ENCODE measurements at regions not wholly inside any gene's neighbourhood (a gene's known extent, or its start where the extent isn't known, plus 50 kb on each side); places are given as distances from the start of the nearest gene placed in this dataset.

- intact Hi-C loops (cut with micrococcal nuclease): no loop called here
- no peak for DNase-seq
- no peak for TF ChIP-seq CTCF (IDR thresholded peaks at IDR 0.05; ENCODE audit: borderline replicate concordance)
- no peak overlapping the region for H3K4me3 ChIP-seq
- no peaks in the 10 kb centered on the region for H3K9me3 ChIP-seq (replicated peaks)
- no peaks in the 10 kb centered on the region for H3K36me3 ChIP-seq
- no peak overlapping the region for H3K27ac ChIP-seq (replicated peaks)
- H3K4me1 ChIP-seq: no peaks in the 10 kb centered on the region
- no peaks in the 10 kb centered on the region for H3K27me3 ChIP-seq (ENCODE audit: low read depth)
Measured at GRCh38 chr10:34875061-34875460, 60.0 kb upstream of the PARD3 start.

- Histone ChIP-seq H3K36me3 (no peaks in the 10 kb centered on the region), H3K9me3 (replicated peaks) (no peaks in the 10 kb centered on the region), H3K27me3 (ENCODE audit: low read depth) (peaks cover 14% of the 10 kb centered on the region), H3K27ac (replicated peaks) (no peak overlapping the region), H3K4me3 (no peak overlapping the region), H3K4me1 (no peaks in the 10 kb centered on the region)
- no peak for TF ChIP-seq CTCF (IDR thresholded peaks at IDR 0.05; ENCODE audit: borderline replicate concordance)
- DNase-seq: no peak
- intact Hi-C loops (cut with micrococcal nuclease): no loop called here
Measured at GRCh38 chr10:34872820-34873219, 57.7 kb upstream of the PARD3 start.

- H3K36me3 ChIP-seq: no peaks in the 10 kb centered on the region
- DNase-seq: no peak
- no peaks in the 10 kb centered on the region for H3K9me3 ChIP-seq (replicated peaks)
- intact Hi-C loops (cut with micrococcal nuclease): no loop called here
- peaks cover 7% of the 10 kb centered on the region for H3K4me1 ChIP-seq
- H3K27ac ChIP-seq (replicated peaks): no peak overlapping the region
- H3K4me3 ChIP-seq: no peak overlapping the region
- TF ChIP-seq CTCF (IDR thresholded peaks at IDR 0.05; ENCODE audit: borderline replicate concordance): no peak
- H3K27me3 ChIP-seq (ENCODE audit: low read depth): peaks cover 26% of the 10 kb centered on the region
Measured at GRCh38 chr10:34869135-34869836, 54.2 kb upstream of the PARD3 start.

- H3K9me3 ChIP-seq (replicated peaks): no peaks in the 10 kb centered on the region
Measured at GRCh38 chr10:34868589-34868988, 53.5 kb upstream of the PARD3 start.

GRCh38 chr10:34866848-34867247 is 51.8 kb upstream of the PARD3 start:
- no peak overlapping the region for H3K4me3 ChIP-seq
- no peak for TF ChIP-seq CTCF (IDR thresholded peaks at IDR 0.05; ENCODE audit: borderline replicate concordance)
- H3K9me3 ChIP-seq (replicated peaks): no peaks in the 10 kb centered on the region
- H3K27me3 ChIP-seq (ENCODE audit: low read depth): peaks cover 29% of the 10 kb centered on the region
- H3K4me1 ChIP-seq: peaks cover 10% of the 10 kb centered on the region
- no peak for DNase-seq
- intact Hi-C loops (cut with micrococcal nuclease): no loop called here
- no peaks in the 10 kb centered on the region for H3K36me3 ChIP-seq
- no peak overlapping the region for H3K27ac ChIP-seq (replicated peaks)

More at GRCh38 chr10:34868589-34868988, 53.5 kb upstream of the PARD3 start:
- TF ChIP-seq CTCF (IDR thresholded peaks at IDR 0.05; ENCODE audit: borderline replicate concordance): no peak
- Histone ChIP-seq H3K36me3 (no peaks in the 10 kb centered on the region), H3K4me3 (no peak overlapping the region), H3K27me3 (ENCODE audit: low read depth) (peaks cover 27% of the 10 kb centered on the region), H3K4me1 (peaks cover 10% of the 10 kb centered on the region), H3K27ac (replicated peaks) (no peak overlapping the region)
- intact Hi-C loops (cut with micrococcal nuclease): no loop called here
- DNase-seq: no peak

Measured in left ventricle myocardium inferior (tissue), 1 donor.